Left lung (tissue), 4 donors: ENCODE measurements at regions not wholly inside any gene's neighbourhood (a gene's known extent, or its start where the extent isn't known, plus 50 kb on each side); places are given as distances from the start of the nearest gene placed in this dataset.

Source experiments
- ATAC-seq: fragments of 200-7000 bp; cut with Tn5 transposase; one replicate; pipeline ENCODE4 v1.9.1; 2020; ENCODE audit warnings: moderate library complexity
- DNase-seq, 4 donors: peaks; one replicate each; pipeline ENCODE4 v3.0.0-alpha.2; 2013 to 2020
- H3K27ac ChIP-seq, 2 donors: fragments of 200-600 bp; sonication (generic) in 1 of 2; one replicate each; pipeline versions ENCODE4 v1.5.0 to v1.8.0; 2020 to 2021
- H3K27me3 ChIP-seq, 2 donors: fragments of 200-600 bp; sonication (generic) in 1 of 2; one replicate each; pipeline versions ENCODE4 v1.5.0 to v1.8.0; 2020 to 2021
- H3K36me3 ChIP-seq, 2 donors: fragments of 200-600 bp; sonication (generic) in 1 of 2; one replicate each; pipeline versions ENCODE4 v1.5.0 to v1.8.0; 2020 to 2021
- H3K4me1 ChIP-seq, 2 donors: fragments of 200-600 bp; one replicate each; pipeline ENCODE4 v1.8.0; 2021
- H3K4me3 ChIP-seq, 2 donors: fragments of 200-600 bp; sonication (generic) in 1 of 2; one replicate each; pipeline versions ENCODE4 v1.5.0 to v1.8.0; 2020 to 2021; ENCODE audit warnings: mild to moderate bottlenecking in 1 of 2
- H3K9me3 ChIP-seq, 2 donors: fragments of 200-600 bp; sonication (generic) in 1 of 2; one replicate each; pipeline versions ENCODE4 v1.5.0 to v1.8.0; 2020 to 2021
- intact Hi-C, 2 donors: fragments of 100-400 bp; cut with DNase I; formaldehyde crosslinking; loops; one replicate each; pipeline versions ENCODE4 v1.11.2 to v1.14.2; 2022
- TF ChIP-seq, protein P1 (sequence below), 2 donors: fragments of 200-600 bp; sonication (generic) in 1 of 2; IDR thresholded peaks; one replicate each; pipeline versions ENCODE4 v1.5.0 to v1.8.0; 2021; ENCODE audit warnings: antibody characterized with exemption in 2 of 2
- donor health status: DM: no; HTN: yes; CAD: no.
- donor health status: DM: no; HTN: no; CAD: no.

DNA sequence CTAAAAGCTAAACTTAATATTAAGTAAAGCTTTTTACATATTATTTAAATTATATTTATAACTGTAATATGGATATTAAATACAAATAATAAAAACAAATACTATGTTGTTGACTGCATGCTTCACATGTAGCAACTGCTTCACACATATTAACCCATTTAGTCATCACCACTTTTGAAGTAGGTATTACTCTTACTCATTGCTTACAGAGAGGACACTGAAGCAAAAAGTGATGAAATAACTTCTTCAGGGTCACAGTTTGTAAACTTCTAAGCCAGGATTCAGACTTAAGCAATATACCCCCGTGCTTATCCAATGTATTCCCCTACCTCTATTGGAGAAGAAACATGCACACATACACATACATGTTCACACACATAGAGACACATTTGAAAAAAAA lies 166.6 kb downstream of the DKK2 start:
- intact Hi-C loops, result no loop called here
- TF ChIP-seq, protein P1, sequence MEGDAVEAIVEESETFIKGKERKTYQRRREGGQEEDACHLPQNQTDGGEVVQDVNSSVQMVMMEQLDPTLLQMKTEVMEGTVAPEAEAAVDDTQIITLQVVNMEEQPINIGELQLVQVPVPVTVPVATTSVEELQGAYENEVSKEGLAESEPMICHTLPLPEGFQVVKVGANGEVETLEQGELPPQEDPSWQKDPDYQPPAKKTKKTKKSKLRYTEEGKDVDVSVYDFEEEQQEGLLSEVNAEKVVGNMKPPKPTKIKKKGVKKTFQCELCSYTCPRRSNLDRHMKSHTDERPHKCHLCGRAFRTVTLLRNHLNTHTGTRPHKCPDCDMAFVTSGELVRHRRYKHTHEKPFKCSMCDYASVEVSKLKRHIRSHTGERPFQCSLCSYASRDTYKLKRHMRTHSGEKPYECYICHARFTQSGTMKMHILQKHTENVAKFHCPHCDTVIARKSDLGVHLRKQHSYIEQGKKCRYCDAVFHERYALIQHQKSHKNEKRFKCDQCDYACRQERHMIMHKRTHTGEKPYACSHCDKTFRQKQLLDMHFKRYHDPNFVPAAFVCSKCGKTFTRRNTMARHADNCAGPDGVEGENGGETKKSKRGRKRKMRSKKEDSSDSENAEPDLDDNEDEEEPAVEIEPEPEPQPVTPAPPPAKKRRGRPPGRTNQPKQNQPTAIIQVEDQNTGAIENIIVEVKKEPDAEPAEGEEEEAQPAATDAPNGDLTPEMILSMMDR (IDR thresholded peaks at IDR 0.05), result no peak
- no peak for ATAC-seq

DNA sequence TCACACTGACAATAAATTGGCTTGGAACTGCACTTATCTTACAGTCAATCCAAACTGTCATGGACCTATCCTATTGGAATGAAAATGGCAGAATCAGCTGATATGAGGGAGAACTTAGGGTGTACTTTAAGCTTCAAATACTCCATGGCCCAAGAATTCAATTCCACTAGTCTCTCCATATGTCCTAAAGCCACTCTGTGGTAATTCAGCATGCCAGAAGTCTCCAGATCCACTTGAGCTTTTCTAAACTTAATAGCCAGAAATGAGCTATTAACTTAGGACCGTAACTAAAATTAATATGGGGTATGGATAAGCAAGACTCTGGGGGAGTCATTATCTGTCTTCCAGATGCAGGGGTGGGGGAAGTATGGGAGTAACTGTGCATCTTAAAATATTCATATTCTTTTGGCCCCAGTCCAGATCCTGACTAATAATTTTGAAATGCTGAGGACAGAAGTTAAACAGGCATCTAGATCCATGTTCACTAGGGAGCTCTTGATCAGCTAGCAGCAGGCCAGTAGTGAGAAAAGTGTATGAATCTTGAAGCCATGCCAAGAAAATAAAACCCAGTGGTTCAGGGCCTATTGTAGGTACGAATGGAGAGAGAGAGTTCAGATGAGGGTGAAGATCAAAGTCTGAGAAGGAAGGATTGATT lies 167.6 kb downstream of the DKK2 start:
- ATAC-seq (peak; percentile 37), DNase-seq (no peak)
- Histone ChIP-seq H3K4me3 (no peak overlapping the region), H3K27ac (no peak overlapping the region), H3K36me3 (no peaks in the 10 kb centered on the region), H3K4me1 (no peaks in the 10 kb centered on the region), H3K27me3 (no peaks in the 10 kb centered on the region), H3K9me3 (no peaks in the 10 kb centered on the region)
- TF ChIP-seq, protein P1 (IDR thresholded peaks at IDR 0.05), result no peak
- intact Hi-C loops, result no loop called here

More for the DNA sequence above, 166.6 kb downstream of the DKK2 start:
- H3K27ac ChIP-seq, result no peak overlapping the region
- H3K27me3 ChIP-seq, result no peaks in the 10 kb centered on the region
- H3K9me3 ChIP-seq, result no peaks in the 10 kb centered on the region
- DNase-seq, result no peak
- no peaks in the 10 kb centered on the region for H3K4me1 ChIP-seq
- H3K4me3 ChIP-seq, result no peak overlapping the region
- no peaks in the 10 kb centered on the region for H3K36me3 ChIP-seq

DNA sequence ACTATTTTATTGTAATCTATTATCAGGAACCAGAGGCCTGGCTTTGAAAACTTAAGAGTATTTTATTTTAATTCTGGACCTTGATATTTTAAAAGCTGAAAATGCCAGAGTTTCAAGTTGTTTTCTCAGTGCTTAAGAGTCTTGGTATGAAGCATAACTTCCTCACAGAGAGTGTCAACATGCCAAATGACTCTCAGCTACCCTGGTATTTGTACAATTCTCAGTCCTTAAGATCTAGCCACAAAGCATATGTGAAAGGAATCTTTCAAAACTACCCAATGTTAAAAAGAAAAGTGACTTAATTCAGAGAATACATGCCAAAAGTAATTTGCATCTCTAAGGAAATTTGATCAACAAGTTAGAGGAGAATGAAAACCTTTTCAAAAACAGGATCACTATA lies 171.9 kb downstream of the DKK2 start:
- peak in 2 of 4 donors; percentile 15 to 51 for DNase-seq
- ATAC-seq, result peak; percentile 95
- intact Hi-C loops, result no loop called here
- H3K27ac ChIP-seq, result no peak overlapping the region
- no peaks in the 10 kb centered on the region for H3K27me3 ChIP-seq
- no peaks in the 10 kb centered on the region for H3K9me3 ChIP-seq
- TF ChIP-seq, protein P1 (IDR thresholded peaks at IDR 0.05), result no peak
- no peaks in the 10 kb centered on the region for H3K4me1 ChIP-seq
- no peak overlapping the region for H3K4me3 ChIP-seq
- H3K36me3 ChIP-seq, result no peaks in the 10 kb centered on the region

DNA sequence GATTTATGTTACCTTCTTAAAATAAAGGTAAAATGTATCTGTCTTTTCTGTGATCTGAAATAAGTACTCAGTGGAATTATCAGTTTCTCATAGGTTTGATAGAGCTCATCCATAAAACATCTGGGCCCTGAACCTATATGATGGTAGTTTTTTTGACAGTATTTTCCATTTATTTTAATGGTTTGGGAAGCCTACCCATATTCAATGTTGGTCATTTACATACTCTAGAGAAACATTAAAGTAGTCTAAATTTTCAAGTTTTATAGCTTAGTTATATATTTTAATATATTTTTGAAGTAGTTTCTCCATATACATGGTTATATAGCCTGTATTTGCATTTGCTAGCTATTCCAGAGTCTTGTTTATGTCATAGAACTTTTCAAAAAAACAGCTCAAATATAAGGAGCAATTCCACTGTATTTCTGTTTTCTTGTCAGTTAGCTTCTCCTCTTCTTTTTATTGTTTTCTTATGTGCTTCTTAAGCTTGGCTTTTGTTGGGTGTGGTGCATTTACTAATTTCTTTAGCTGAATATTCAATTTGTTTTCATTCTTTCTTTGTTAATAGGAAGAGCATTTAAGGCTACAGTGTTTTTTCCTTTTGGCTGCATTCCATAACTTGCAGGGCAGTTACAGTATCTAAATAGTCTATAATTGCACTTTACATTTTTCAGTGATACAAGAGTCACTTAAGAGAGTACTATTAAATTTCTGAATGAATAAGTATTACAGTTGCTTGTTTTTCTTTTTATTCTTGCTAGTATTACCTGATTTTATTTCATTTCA lies 181.4 kb downstream of the DKK2 start:
- Histone ChIP-seq H3K27me3 (no peaks in the 10 kb centered on the region), H3K9me3 (no peaks in the 10 kb centered on the region), H3K4me3 (no peak overlapping the region), H3K36me3 (no peaks in the 10 kb centered on the region), H3K4me1 (no peaks in the 10 kb centered on the region), H3K27ac (no peak overlapping the region)
- TF ChIP-seq, protein P1 (IDR thresholded peaks at IDR 0.05), result no peak
- intact Hi-C loops, result no loop called here
- peak in 2 of 4 donors; percentile 23 to 42 for DNase-seq
- ATAC-seq, result peak; percentile 71

DNA sequence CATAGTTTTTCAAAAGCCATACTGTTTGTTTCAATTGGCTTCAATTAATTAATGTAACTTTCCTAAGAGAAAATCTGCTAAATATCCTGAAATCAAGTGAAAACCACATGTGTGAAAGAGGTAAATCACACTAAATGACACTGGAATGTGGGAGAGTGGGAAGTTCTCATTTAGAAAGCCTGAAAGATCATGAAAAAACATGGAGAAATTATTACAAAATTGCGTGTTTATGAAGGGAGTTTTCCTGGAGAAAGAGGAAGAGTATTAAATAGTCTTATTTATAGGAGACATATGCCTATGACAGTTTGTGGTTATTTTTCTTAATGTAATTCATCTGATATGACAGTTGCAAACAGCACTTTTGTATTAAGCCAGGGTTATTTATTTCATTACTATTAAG lies 183.7 kb downstream of the DKK2 start:
- H3K27ac ChIP-seq, result no peak overlapping the region
- H3K27me3 ChIP-seq, result no peaks in the 10 kb centered on the region
- DNase-seq (no peak), ATAC-seq (no peak)
- intact Hi-C loops, result no loop called here
- no peak overlapping the region for H3K4me3 ChIP-seq
- H3K4me1 ChIP-seq, result no peaks in the 10 kb centered on the region
- no peaks in the 10 kb centered on the region for H3K36me3 ChIP-seq
- TF ChIP-seq, protein P1 (IDR thresholded peaks at IDR 0.05), result no peak
- H3K9me3 ChIP-seq, result no peaks in the 10 kb centered on the region
